Hematopoietic multipotent progenitor cell (in vitro differentiated cells): ENCODE measurements at regions not wholly inside any gene's neighbourhood (a gene's known extent, or its start where the extent isn't known, plus 50 kb on each side); places are given as distances from the start of the nearest gene placed in this dataset.

Experiments used
- DNase-seq, 3 donors: peaks; one replicate each; pipeline ENCODE4 v3.0.0-alpha.2; 2011 to 2015; ENCODE audit warnings: low read depth in 2 of 3, low spot score in 2 of 3

- no peak for DNase-seq
These were observed 68.4 kb downstream of the ANXA1 start for GRCh38 chr9:73219985-73220626.

GRCh38 chr9:73223594-73223993 lies 71.9 kb downstream of the ANXA1 start:
- DNase-seq = no peak

GRCh38 chr9:73229543-73229942 lies 77.9 kb downstream of the ANXA1 start:
- no peak for DNase-seq

GRCh38 chr9:73230251-73230650 lies 78.6 kb downstream of the ANXA1 start:
- no peak for DNase-seq

GRCh38 chr9:73231203-73231602 lies 79.5 kb downstream of the ANXA1 start:
- DNase-seq = no peak

- no peak for DNase-seq
These were observed 81.8 kb downstream of the ANXA1 start for GRCh38 chr9:73233359-73234007.

- no peak for DNase-seq
These were observed 82.3 kb downstream of the ANXA1 start for GRCh38 chr9:73234008-73234360.

GRCh38 chr9:73237140-73237539 lies 85.5 kb downstream of the ANXA1 start:
- DNase-seq = peak in 1 of 3 donors; percentile 14

GRCh38 chr9:73239570-73240265 lies 88.1 kb downstream of the ANXA1 start:
- DNase-seq = no peak

GRCh38 chr9:73243078-73243477 lies 91.4 kb downstream of the ANXA1 start:
- DNase-seq = no peak

- DNase-seq = no peak
These were observed 107.5 kb downstream of the ANXA1 start for GRCh38 chr9:73259086-73259696.

- DNase-seq = no peak
These were observed 108.8 kb downstream of the ANXA1 start for GRCh38 chr9:73260506-73260905.

- DNase-seq = no peak
These were observed 113.0 kb downstream of the ANXA1 start for GRCh38 chr9:73264631-73265030.

- DNase-seq = no peak
These were observed 114.2 kb downstream of the ANXA1 start for GRCh38 chr9:73265876-73266275.

GRCh38 chr9:73269430-73270101 lies 117.9 kb downstream of the ANXA1 start:
- DNase-seq = no peak

- peak in 1 of 3 donors; percentile 1 for DNase-seq
These were observed 119.5 kb downstream of the ANXA1 start for GRCh38 chr9:73270967-73271721.

- DNase-seq = no peak
These were observed 128.4 kb downstream of the ANXA1 start for GRCh38 chr9:73280113-73280512.

- no peak for DNase-seq
These were observed 132.7 kb downstream of the ANXA1 start for GRCh38 chr9:73284377-73284776.

GRCh38 chr9:73294336-73294735 lies 142.7 kb downstream of the ANXA1 start:
- DNase-seq = no peak

GRCh38 chr9:73325983-73326382 lies 174.3 kb downstream of the ANXA1 start:
- DNase-seq = no peak
